HEK293T (cell line): ENCODE measurements at regions not wholly inside any gene's neighbourhood (a gene's known extent, or its start where the extent isn't known, plus 50 kb on each side); places are given as distances from the start of the nearest gene placed in this dataset.

Experiments
- CTCF ChIA-PET: fragments of 350-600 bp; formaldehyde crosslinking; extraction: SDS; loops from one replicate; lab custom pipeline; 2021; ENCODE audit warnings: antibody characterized with exemption, inconsistent platforms; lab: Yijun Ruan, JAX
- POLR2A ChIA-PET: fragments of 350-600 bp; formaldehyde crosslinking; extraction: SDS; loops from one replicate; lab custom pipeline; 2020; ENCODE audit warnings: antibody characterized with exemption, inconsistent platforms; lab: Yijun Ruan, JAX
- DNase-seq: peaks from one replicate; pipeline ENCODE4 v3.0.0; 2012; ENCODE audit warnings: mixed read lengths; ENCODE audit errors: extremely low spot score
- ARNT ChIP-seq: fragments of 450-650 bp; IDR thresholded peaks from 2 replicates; pipeline ENCODE4 v1.6.1; 2017; ENCODE audit warnings: mild to moderate bottlenecking
- BHLHE40 ChIP-seq: fragments of 450-650 bp; IDR thresholded peaks from 2 replicates; pipeline ENCODE4 v1.6.1; 2016; ENCODE audit warnings: mild to moderate bottlenecking, moderate library complexity, borderline replicate concordance
- CTBP1 ChIP-seq: fragments of 450-650 bp; IDR thresholded peaks from 2 replicates; pipeline ENCODE4 v1.6.1; 2016; ENCODE audit warnings: borderline replicate concordance
- ELF4 ChIP-seq: fragments of 450-650 bp; IDR thresholded peaks from 2 replicates; pipeline ENCODE4 v1.6.1; 2017; ENCODE audit warnings: antibody characterized with exemption
- FOXA1 ChIP-seq: fragments of 450-650 bp; IDR thresholded peaks from 2 replicates; pipeline ENCODE4 v1.6.1; 2016; ENCODE audit warnings: mild to moderate bottlenecking
- FOXK2 ChIP-seq: fragments of 450-650 bp; IDR thresholded peaks from 2 replicates; pipeline ENCODE4 v1.6.1; 2016; ENCODE audit warnings: mild to moderate bottlenecking
- FOXM1 ChIP-seq: fragments of 450-650 bp; IDR thresholded peaks from 2 replicates; pipeline ENCODE4 v1.6.1; 2017; ENCODE audit warnings: mild to moderate bottlenecking, borderline replicate concordance
- HDGF ChIP-seq: fragments of 450-650 bp; IDR thresholded peaks from 2 replicates; pipeline ENCODE4 v1.6.1; 2017; ENCODE audit warnings: antibody characterized with exemption, borderline replicate concordance
- L3MBTL2 ChIP-seq: fragments of 450-650 bp; conservative IDR thresholded peaks from 2 replicates; pipeline ENCODE4 v1.6.1; 2016; ENCODE audit warnings: mild to moderate bottlenecking
- LEF1 ChIP-seq: fragments of 450-650 bp; IDR thresholded peaks from 2 replicates; pipeline ENCODE4 v1.6.1; 2017; ENCODE audit warnings: mild to moderate bottlenecking, borderline replicate concordance
- NFRKB ChIP-seq: fragments of 450-650 bp; IDR thresholded peaks from 2 replicates; pipeline ENCODE4 v1.6.1; 2016; ENCODE audit warnings: mild to moderate bottlenecking, moderate library complexity
- SP1 ChIP-seq: fragments of 450-650 bp; IDR thresholded peaks from 2 replicates; pipeline ENCODE4 v1.6.1; 2017
- SUZ12 ChIP-seq: fragments of 450-650 bp; IDR thresholded peaks from 2 replicates; pipeline ENCODE4 v1.6.1; 2016; ENCODE audit warnings: mild to moderate bottlenecking
- TARDBP ChIP-seq: fragments of 450-650 bp; IDR thresholded peaks from 2 replicates; pipeline ENCODE4 v1.6.1; 2016
- ZNF384 ChIP-seq: fragments of 450-650 bp; IDR thresholded peaks from 2 replicates; pipeline ENCODE4 v1.6.1; 2016
- TF ChIP-seq, protein P1 (sequence below): fragments of 450-650 bp; IDR thresholded peaks from 2 replicates; pipeline ENCODE4 v1.6.1; 2016

DNA sequence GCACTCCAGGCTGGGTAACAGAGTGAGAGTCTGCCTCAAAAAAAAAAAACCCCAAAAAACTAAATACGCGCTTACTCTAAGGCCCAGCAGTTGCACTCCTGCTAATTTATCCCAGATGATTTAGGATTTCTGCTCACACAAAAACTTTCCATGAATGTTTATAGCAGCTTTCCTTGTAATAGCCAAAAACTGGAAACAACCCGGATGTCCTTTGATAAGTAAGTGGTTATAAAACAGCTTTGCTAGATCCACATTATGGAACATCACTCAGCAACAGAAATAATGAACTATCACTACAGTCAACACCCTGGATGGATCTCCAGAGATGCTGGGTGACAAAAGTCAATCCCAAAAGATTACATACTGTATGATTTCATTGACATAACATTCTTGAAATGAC, 220.4 kb upstream of the JARID2 start:
- ChIA-PET POLR2A (no interaction called here), CTCF (no interaction called here)
- TF ChIP-seq FOXM1 (no peak), ARNT (no peak), NFRKB (no peak), ZNF384 (no peak), CTBP1 (no peak), TARDBP (no peak), FOXK2 (no peak), L3MBTL2 (no peak), HDGF (no peak), SP1 (no peak), BHLHE40 (no peak), LEF1 (no peak), FOXA1 (no peak), ELF4 (no peak)
- TF ChIP-seq, protein P1, sequence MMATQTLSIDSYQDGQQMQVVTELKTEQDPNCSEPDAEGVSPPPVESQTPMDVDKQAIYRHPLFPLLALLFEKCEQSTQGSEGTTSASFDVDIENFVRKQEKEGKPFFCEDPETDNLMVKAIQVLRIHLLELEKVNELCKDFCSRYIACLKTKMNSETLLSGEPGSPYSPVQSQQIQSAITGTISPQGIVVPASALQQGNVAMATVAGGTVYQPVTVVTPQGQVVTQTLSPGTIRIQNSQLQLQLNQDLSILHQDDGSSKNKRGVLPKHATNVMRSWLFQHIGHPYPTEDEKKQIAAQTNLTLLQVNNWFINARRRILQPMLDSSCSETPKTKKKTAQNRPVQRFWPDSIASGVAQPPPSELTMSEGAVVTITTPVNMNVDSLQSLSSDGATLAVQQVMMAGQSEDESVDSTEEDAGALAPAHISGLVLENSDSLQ = no peak
- DNase-seq = no peak

GRCh38 chr6:15026832-15027231, 219.0 kb upstream of the JARID2 start:
- TF ChIP-seq ARNT = no peak
- no peak for TF ChIP-seq FOXM1
- TF ChIP-seq ELF4 = no peak
- no peak for TF ChIP-seq HDGF
- TF ChIP-seq FOXA1 = no peak
- no peak for TF ChIP-seq LEF1
- no peak for TF ChIP-seq L3MBTL2
- no peak for TF ChIP-seq ZNF384
- no peak for TF ChIP-seq NFRKB
- no peak for TF ChIP-seq FOXK2
- no peak for TF ChIP-seq TARDBP
- no peak for TF ChIP-seq SUZ12
- TF ChIP-seq BHLHE40 = no peak
- TF ChIP-seq, protein P1 = no peak
- TF ChIP-seq CTBP1 = no peak
- no peak for TF ChIP-seq SP1
- DNase-seq = no peak
- ChIA-PET CTCF (interaction anchor here (0.6 kb wide), 1 partner anchor 227 kb away, joined by 3 read pairs; no protein-coding TSS in a partner anchor), POLR2A (no interaction called here)

- POLR2A ChIA-PET = no interaction called here
- CTCF ChIA-PET = no interaction called here
- TF ChIP-seq, protein P1 = no peak
- TF ChIP-seq SP1 (no peak), NFRKB (no peak), TARDBP (no peak), ARNT (no peak), FOXA1 (no peak), FOXM1 (no peak), BHLHE40 (no peak), FOXK2 (no peak), ELF4 (no peak), ZNF384 (no peak)
- no peak for DNase-seq
Observed at GRCh38 chr6:15027472-15027871, 218.4 kb upstream of the JARID2 start.

- ChIA-PET POLR2A (no interaction called here), CTCF (no interaction called here)
- DNase-seq = no peak
- no peak for TF ChIP-seq ZNF384
- no peak for TF ChIP-seq FOXM1
- TF ChIP-seq NFRKB = no peak
- TF ChIP-seq SUZ12 = no peak
- no peak for TF ChIP-seq FOXA1
- no peak for TF ChIP-seq TARDBP
- no peak for TF ChIP-seq ELF4
- TF ChIP-seq BHLHE40 = no peak
Observed at GRCh38 chr6:15032015-15032414, 213.9 kb upstream of the JARID2 start.

DNA sequence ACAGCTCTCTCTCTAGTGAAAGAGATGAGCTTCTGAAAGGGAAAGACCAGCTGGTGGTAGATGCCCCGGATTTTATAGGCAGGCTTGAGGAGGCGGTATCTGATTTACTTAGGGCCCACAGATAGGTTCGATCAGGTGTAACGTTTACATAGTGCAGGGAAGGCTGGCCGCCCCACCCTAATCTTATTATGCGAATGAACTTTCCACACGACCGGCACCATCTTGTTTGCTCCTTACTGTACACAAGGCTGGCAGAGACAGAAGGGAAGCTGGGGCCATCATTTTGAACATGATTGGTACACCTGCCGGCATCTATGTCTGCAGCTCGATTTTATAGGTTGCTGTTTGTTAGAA, 212.0 kb upstream of the JARID2 start:
- DNase-seq = no peak
- TF ChIP-seq, protein P1 = no peak
- TF ChIP-seq LEF1 (no peak), NFRKB (no peak), HDGF (no peak), ZNF384 (no peak), BHLHE40 (no peak), TARDBP (no peak)
- CTCF ChIA-PET = no interaction called here
- POLR2A ChIA-PET = no interaction called here

DNA sequence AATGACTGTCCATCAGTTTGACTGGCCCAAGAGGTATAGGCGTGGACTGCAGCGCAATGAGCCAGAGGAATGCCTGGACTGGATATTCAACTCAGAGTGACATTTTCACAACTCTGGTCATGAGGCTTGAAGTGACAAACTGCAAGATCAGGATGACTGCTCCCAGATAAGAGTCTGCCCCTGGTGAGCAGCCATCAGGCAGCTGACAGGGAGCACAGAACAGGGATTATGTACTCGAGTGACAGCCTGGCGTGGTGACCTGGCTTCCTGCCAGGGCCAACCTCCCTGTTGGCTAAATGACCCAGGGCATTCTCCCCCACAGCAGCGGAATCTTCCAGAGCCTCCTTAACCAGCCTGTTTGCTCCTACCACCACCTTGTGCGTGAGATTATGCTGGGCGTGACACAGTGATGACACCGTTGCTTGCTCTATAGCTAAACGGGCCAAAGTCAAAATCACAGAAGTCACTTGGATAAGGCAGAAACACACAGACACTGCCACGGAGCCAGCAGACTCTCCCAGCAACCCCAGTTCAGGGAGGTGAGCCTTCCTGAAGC, 209.1 kb upstream of the JARID2 start:
- ChIA-PET CTCF (no interaction called here), POLR2A (no interaction called here)
- TF ChIP-seq, protein P1 = peak; percentile 89
- no peak for TF ChIP-seq ZNF384
- peak; percentile 40 for DNase-seq
